WI38 (cell line): ENCODE measurements at regions not wholly inside any gene's neighbourhood (a gene's known extent, or its start where the extent isn't known, plus 50 kb on each side); places are given as distances from the start of the nearest gene placed in this dataset.

ENCODE experiments used
- H3K4me3 ChIP-seq: 2 replicates; pipeline ENCODE4 v1.5.1; 2011; ENCODE audit warnings: low read depth, mild to moderate bottlenecking, control low read depth, low read length
- CTCF ChIP-seq: IDR thresholded peaks from 2 replicates; pipeline ENCODE4 v1.5.1; 2012; ENCODE audit warnings: low read depth, mild to moderate bottlenecking, control low read depth, low read length

GRCh38 chr5:173771725-173772383, 116.3 kb upstream of the CPEB4 start:
- no peak overlapping the region for H3K4me3 ChIP-seq
- TF ChIP-seq CTCF = no peak

- no peak overlapping the region for H3K4me3 ChIP-seq
- no peak for TF ChIP-seq CTCF
These were observed 115.6 kb upstream of the CPEB4 start for GRCh38 chr5:173772384-173773059.

- H3K4me3 ChIP-seq = no peak overlapping the region
- TF ChIP-seq CTCF = no peak
These were observed 113.8 kb upstream of the CPEB4 start for GRCh38 chr5:173774271-173774761.

- no peak overlapping the region for H3K4me3 ChIP-seq
- TF ChIP-seq CTCF = no peak
These were observed 112.6 kb upstream of the CPEB4 start for GRCh38 chr5:173775261-173776197.

GRCh38 chr5:173777149-173777548, 111.0 kb upstream of the CPEB4 start:
- TF ChIP-seq CTCF = no peak
- no peak overlapping the region for H3K4me3 ChIP-seq

GRCh38 chr5:173777674-173778073, 110.5 kb upstream of the CPEB4 start:
- TF ChIP-seq CTCF = no peak
- no peak overlapping the region for H3K4me3 ChIP-seq
